GM23338 (cell line): ENCODE measurements at regions not wholly inside any gene's neighbourhood (a gene's known extent, or its start where the extent isn't known, plus 50 kb on each side); places are given as distances from the start of the nearest gene placed in this dataset.

ENCODE experiments used
- ATAC-seq: fragments of 200-7000 bp; cut with Tn5 transposase; 3 replicates; pipeline ENCODE4 v1.9.1; 2020
- DNase-seq: peaks from one replicate; pipeline ENCODE4 v3.0.0-alpha.2; 2015; ENCODE audit warnings: low spot score
- H2AFZ ChIP-seq: fragments of 200-600 bp; sonication (generic); 2 replicates; pipeline ENCODE4 v1.8.0; 2016; ENCODE audit warnings: antibody characterized with exemption, mild to moderate bottlenecking, moderate library complexity
- H3F3A ChIP-seq: fragments of 200-600 bp; sonication (generic); replicated peaks from 2 replicates; pipeline ENCODE4 v1.8.0; 2017; ENCODE audit warnings: antibody characterized with exemption, mixed run types, low read depth
- H3K27ac ChIP-seq: fragments of 200-600 bp; sonication (generic); 2 replicates; pipeline ENCODE4 v1.6.1; 2016; ENCODE audit warnings: low read depth
- H3K27me3 ChIP-seq: fragments of 200-600 bp; sonication (generic); 2 replicates; pipeline ENCODE4 v1.8.0; 2016; ENCODE audit warnings: mild to moderate bottlenecking, mixed run types, moderate library complexity; ENCODE audit not compliant: insufficient read depth
- H3K36me3 ChIP-seq: fragments of 200-600 bp; sonication (generic); 2 replicates; pipeline ENCODE4 v1.8.0; 2016; ENCODE audit warnings: mild to moderate bottlenecking; ENCODE audit not compliant: insufficient read depth
- H3K4me1 ChIP-seq: fragments of 200-600 bp; sonication (generic); 2 replicates; pipeline ENCODE4 v1.8.0; 2016; ENCODE audit warnings: mild to moderate bottlenecking, moderate library complexity; ENCODE audit not compliant: insufficient read depth
- H3K4me2 ChIP-seq: fragments of 200-600 bp; sonication (generic); 2 replicates; pipeline ENCODE4 v1.7.1; 2017; ENCODE audit warnings: mixed run types
- H3K4me3 ChIP-seq: fragments of 200-600 bp; sonication (generic); 2 replicates; pipeline ENCODE4 v1.6.1; 2016; ENCODE audit warnings: mixed run types
- H3K79me2 ChIP-seq: fragments of 200-600 bp; sonication (generic); replicated peaks from 2 replicates; pipeline ENCODE4 v1.8.0; 2017; ENCODE audit warnings: mild to moderate bottlenecking; ENCODE audit not compliant: insufficient read depth
- H3K9me2 ChIP-seq: fragments of 200-600 bp; sonication (generic); 2 replicates; pipeline ENCODE4 v1.8.0; 2017; ENCODE audit not compliant: insufficient read depth
- H4K20me1 ChIP-seq: fragments of 200-600 bp; sonication (generic); replicated peaks from 2 replicates; pipeline ENCODE4 v1.8.0; 2017; ENCODE audit warnings: mild to moderate bottlenecking; ENCODE audit not compliant: insufficient read depth
- H3K27ac Mint-ChIP-seq: 2 replicates; pipeline ENCODE4 v1.8.0; 2020; ENCODE audit warnings: inconsistent platforms, mild to moderate bottlenecking, moderate library complexity, mixed read lengths
- H3K27me3 Mint-ChIP-seq: 3 replicates; pipeline ENCODE4 v1.8.0; 2022; ENCODE audit warnings: low read depth, mild to moderate bottlenecking, moderate library complexity, mixed read lengths, inconsistent platforms; ENCODE audit not compliant: insufficient read depth, poor library complexity
- H3K36me3 Mint-ChIP-seq: 3 replicates; pipeline ENCODE4 v1.8.0; 2021; ENCODE audit warnings: low read depth, mild to moderate bottlenecking, inconsistent platforms, moderate library complexity, mixed read lengths
- H3K4me1 Mint-ChIP-seq: 3 replicates; pipeline ENCODE4 v1.8.0; 2020; ENCODE audit warnings: mild to moderate bottlenecking, inconsistent platforms, mixed read lengths
- H3K4me3 Mint-ChIP-seq: 3 replicates; pipeline ENCODE4 v1.8.0; 2021; ENCODE audit warnings: moderate library complexity, mild to moderate bottlenecking, inconsistent platforms, mixed read lengths
- H3K9me3 Mint-ChIP-seq: 3 replicates; pipeline ENCODE4 v1.8.0; 2020; ENCODE audit warnings: moderate library complexity, mild to moderate bottlenecking, inconsistent platforms, mixed read lengths
- CREB1 ChIP-seq: fragments of 250-450 bp; sonication (Bioruptor Pico); IDR thresholded peaks from 2 replicates; pipeline ENCODE4 v1.5.0; 2020; ENCODE audit warnings: low read depth, mild to moderate bottlenecking, moderate library complexity
- ETS1 ChIP-seq: IDR thresholded peaks from 2 replicates; pipeline ENCODE4 v1.6.1; 2016; ENCODE audit warnings: antibody characterized with exemption
- EZH2 ChIP-seq: fragments of 200-600 bp; sonication (generic); IDR thresholded peaks from one replicate; pipeline ENCODE4 v1.8.0; 2017; ENCODE audit warnings: antibody characterized with exemption, mild to moderate bottlenecking, low read depth; ENCODE audit not compliant: unreplicated experiment
- EZH2phosphoT487 ChIP-seq: fragments of 200-600 bp; sonication (generic); IDR thresholded peaks from one replicate; pipeline ENCODE4 v1.8.1; 2018; ENCODE audit warnings: antibody characterized with exemption; ENCODE audit not compliant: unreplicated experiment
- JUNB ChIP-seq: IDR thresholded peaks from one replicate; pipeline ENCODE4 v1.6.1; 2016; ENCODE audit warnings: antibody characterized with exemption; ENCODE audit not compliant: unreplicated experiment
- NANOG ChIP-seq: IDR thresholded peaks from 2 replicates; pipeline ENCODE4 v1.6.1; 2016; ENCODE audit warnings: antibody characterized with exemption, borderline replicate concordance
- POLR2AphosphoS5 ChIP-seq: IDR thresholded peaks from 2 replicates; pipeline ENCODE4 v1.6.1; 2016; ENCODE audit warnings: antibody characterized with exemption, low read depth
- REST ChIP-seq: IDR thresholded peaks from one replicate; pipeline ENCODE4 v1.6.1; 2018; ENCODE audit warnings: antibody characterized with exemption; ENCODE audit not compliant: unreplicated experiment
- STAT1 ChIP-seq: IDR thresholded peaks from one replicate; pipeline ENCODE4 v1.6.1; 2016; ENCODE audit warnings: antibody characterized with exemption; ENCODE audit not compliant: unreplicated experiment
- ZNF114 ChIP-seq: fragments of 250-450 bp; sonication (Bioruptor Pico); IDR thresholded peaks from 2 replicates; pipeline ENCODE4 v1.5.0; 2020; ENCODE audit warnings: mild to moderate bottlenecking, moderate library complexity
- ZNF331 ChIP-seq: fragments of 250-450 bp; sonication (Bioruptor Pico); IDR thresholded peaks from 2 replicates; pipeline ENCODE4 v1.5.0; 2020; ENCODE audit warnings: low read depth, mild to moderate bottlenecking, moderate library complexity
- ZNF462 ChIP-seq: fragments of 250-450 bp; sonication (Bioruptor Pico); IDR thresholded peaks from 2 replicates; pipeline ENCODE4 v1.5.0; 2020; ENCODE audit warnings: mild to moderate bottlenecking, moderate library complexity

- no peaks in the 10 kb centered on the region for H3K27me3 ChIP-seq
- DNase-seq (no peak), ATAC-seq (no peak)
- Mint-ChIP-seq H3K27ac (no peak overlapping the region), H3K36me3 (no peaks in the 10 kb centered on the region), H3K27me3 (no peaks in the 10 kb centered on the region), H3K9me3 (no peaks in the 10 kb centered on the region; the same call in 2 of the 3 replicates), H3K4me3 (no peak overlapping the region), H3K4me1 (peaks cover 13% of the 10 kb centered on the region)
- H3K79me2 ChIP-seq, result no peaks in the 10 kb centered on the region
- no peaks in the 10 kb centered on the region for H3K36me3 ChIP-seq
- H3K4me2 ChIP-seq, result no peak overlapping the region
- H3K9me2 ChIP-seq, result no peaks in the 10 kb centered on the region
- no peak overlapping the region for H2AFZ ChIP-seq
- H3K27ac ChIP-seq, result no peak overlapping the region
- no peak for TF ChIP-seq POLR2AphosphoS5
- no peak for TF ChIP-seq ZNF331
- no peak for TF ChIP-seq NANOG
- TF ChIP-seq EZH2, result no peak
- no peak for TF ChIP-seq ZNF114
- TF ChIP-seq CREB1 (CRISPR knock-in tag), result no peak
- TF ChIP-seq EZH2phosphoT487, result no peak
- no peak for TF ChIP-seq JUNB
- TF ChIP-seq ZNF462 (CRISPR knock-in tag), result no peak
- TF ChIP-seq ETS1, result no peak
- no peak for TF ChIP-seq STAT1
- no peak for TF ChIP-seq REST
- no peaks in the 10 kb centered on the region for H4K20me1 ChIP-seq
- no peak overlapping the region for H3K4me3 ChIP-seq
- H3K4me1 ChIP-seq, result peaks cover 10% of the 10 kb centered on the region; the same call in 1 of the 2 replicates
- no peaks in the 10 kb centered on the region for H3F3A ChIP-seq
Measured at GRCh38 chr4:11259837-11260236, 168.9 kb downstream of the HS3ST1 start.
